CD4-positive, alpha-beta T cell treated with Interleukin-21 for 1 hour (primary cell): ENCODE measurements at regions not wholly inside any gene's neighbourhood (a gene's known extent, or its start where the extent isn't known, plus 50 kb on each side); places are given as distances from the start of the nearest gene placed in this dataset.
"Not testable (repeated sequence)": the region's sequence is repeated elsewhere in the genome, so short reads cannot be mapped to it uniquely, and the experiment has no call there.

ENCODE experiments used
- DNase-seq: peaks from one replicate; pipeline ENCODE4 v3.0.0-alpha.2; 2020

- DNase-seq = no peak
Observed at GRCh38 chr11:91295591-91295990, 929.0 kb upstream of the FAT3 start.

DNA sequence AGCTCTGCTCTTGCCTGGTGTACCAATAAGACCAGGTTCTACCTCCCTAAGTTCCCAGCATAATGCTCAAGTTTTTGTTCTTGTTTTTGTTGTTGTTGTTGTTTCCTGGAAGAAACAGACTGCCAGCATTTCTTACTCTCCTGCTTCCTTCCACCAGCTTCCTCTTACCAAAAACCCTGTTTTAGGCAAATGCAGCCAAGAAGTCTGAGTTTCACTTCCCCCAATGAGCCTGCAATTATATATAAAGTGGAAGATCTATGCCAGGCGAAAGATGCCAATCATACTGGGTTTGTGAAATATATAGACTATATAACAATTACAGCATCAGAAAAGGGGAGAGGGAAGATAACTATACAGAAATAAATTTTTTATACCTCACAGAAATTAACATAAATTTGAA lies 931.5 kb upstream of the FAT3 start:
- DNase-seq = no peak

DNA sequence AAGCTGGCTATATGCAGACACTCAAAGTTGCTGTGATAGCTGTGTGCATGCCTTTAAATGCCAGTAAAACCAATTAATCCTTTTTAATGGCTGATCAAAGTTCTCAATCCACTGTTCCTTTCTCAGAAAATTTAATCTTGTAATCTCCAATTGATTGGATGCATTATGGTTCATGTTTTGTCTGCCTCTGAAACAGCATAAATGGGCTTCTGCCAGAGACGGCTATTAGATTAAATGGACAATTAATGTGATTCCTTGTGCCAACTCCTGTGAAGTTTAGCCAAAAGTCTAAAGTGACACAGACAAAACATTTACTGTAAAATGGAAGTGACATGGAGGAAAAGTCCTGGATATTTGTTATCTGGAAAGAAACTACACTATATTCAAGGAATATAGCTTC lies 952.5 kb upstream of the FAT3 start:
- no peak for DNase-seq

DNA sequence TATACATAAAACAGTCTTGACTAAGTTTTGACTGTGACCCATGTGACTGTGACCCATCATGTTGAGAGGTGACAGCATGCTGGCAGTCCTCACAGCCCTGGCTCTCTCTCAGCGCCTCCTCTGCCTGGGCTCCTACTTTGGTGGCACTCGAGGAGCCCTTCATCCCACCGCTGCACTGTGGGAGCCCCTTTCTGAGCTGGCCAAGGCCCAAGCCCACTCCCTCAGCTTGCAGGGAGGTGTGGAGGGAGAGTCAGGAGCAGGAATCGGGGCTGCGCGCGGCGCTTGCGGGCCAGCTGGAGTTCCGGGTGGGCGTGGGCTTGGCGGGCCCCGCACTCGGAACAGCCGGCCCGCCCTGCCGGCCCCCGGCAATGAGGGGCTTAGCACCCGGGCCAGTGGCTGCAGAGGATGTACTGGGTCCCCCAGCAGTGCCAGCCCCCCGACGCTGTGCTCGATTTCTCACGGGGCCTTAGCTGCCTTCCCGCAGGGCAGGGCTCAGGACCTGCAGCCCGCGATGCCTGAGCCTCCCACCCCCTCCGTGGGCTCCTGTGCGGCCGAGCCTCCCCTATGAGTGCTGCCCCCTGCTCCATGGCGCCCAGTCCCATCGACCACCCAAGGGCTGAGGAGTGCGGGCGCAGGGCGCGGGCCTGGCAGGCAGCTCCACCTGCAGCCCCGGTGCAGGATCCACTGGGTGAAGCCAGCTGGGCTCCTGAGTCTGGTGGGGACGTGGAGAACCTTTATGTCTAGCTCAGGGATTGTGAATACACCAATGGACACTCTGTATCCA lies 955.9 kb upstream of the FAT3 start:
- DNase-seq = not testable (repeated sequence)

GRCh38 chr11:91265946-91266345 lies 958.7 kb upstream of the FAT3 start:
- DNase-seq = no peak

- DNase-seq = no peak
Observed at GRCh38 chr11:91264481-91264880, 960.1 kb upstream of the FAT3 start.

DNA sequence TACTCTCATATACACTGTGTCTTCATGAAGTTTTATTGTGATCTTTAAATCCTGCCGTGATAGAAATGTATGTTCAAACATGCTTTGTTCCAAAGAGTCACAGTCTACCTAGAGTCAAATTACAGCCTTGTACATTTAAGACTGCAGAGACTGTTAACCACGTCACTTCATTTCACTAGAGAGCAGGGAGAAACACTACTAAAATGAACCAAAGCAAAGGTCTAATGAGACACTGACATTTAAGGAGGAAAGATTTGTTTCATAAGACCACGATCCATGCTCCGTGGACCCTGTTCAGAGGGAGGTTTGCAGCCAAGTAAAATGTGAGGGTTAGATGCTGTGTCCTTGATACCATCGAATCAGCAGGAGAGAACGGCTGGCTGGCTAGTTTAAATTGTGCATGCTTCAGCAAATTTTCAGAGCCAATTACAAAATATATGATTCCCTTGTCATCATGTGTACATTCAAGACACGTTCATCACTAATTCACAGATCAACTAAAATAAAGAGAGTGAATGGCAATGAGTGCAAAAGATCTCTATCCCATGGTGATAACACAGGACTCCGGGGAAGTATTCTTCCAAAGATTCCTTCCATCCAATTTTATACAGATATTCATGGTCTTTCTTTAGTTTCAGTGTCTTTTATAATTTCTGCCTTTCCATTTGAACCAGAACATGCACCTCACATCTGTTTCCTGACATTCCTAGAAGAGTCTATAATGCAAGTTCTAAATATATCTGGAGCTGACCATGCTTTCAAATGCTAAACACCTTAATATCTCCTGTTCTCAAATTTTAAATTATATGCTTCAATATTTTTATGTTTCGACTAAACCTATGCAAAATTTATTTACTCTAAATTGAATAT lies 960.9 kb upstream of the FAT3 start:
- DNase-seq = no peak

GRCh38 chr11:91261513-91261912 lies 963.1 kb upstream of the FAT3 start:
- no peak for DNase-seq

- no peak for DNase-seq
Observed at GRCh38 chr11:91258876-91259275, 965.7 kb upstream of the FAT3 start.

DNA sequence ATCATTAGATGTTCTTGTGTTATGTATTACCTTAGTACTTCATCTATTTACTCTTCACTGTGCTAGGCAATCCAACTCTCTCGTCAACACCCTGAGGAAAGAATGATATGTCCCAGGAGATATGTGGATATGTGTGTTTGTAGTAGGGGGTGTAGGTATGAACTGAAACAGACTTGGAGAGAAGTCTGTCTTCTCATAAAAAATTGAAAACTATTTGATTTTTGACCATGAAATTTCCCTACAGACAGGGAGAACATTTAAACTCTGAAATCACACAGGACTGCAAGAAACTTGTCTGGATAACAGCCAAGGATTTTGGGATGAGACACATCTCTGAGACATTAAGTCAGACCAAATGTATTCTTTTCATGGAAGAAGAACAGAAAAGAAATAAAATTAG lies 967.0 kb upstream of the FAT3 start:
- no peak for DNase-seq

- no peak for DNase-seq
Observed at GRCh38 chr11:91248199-91248807, 976.3 kb upstream of the FAT3 start.

DNA sequence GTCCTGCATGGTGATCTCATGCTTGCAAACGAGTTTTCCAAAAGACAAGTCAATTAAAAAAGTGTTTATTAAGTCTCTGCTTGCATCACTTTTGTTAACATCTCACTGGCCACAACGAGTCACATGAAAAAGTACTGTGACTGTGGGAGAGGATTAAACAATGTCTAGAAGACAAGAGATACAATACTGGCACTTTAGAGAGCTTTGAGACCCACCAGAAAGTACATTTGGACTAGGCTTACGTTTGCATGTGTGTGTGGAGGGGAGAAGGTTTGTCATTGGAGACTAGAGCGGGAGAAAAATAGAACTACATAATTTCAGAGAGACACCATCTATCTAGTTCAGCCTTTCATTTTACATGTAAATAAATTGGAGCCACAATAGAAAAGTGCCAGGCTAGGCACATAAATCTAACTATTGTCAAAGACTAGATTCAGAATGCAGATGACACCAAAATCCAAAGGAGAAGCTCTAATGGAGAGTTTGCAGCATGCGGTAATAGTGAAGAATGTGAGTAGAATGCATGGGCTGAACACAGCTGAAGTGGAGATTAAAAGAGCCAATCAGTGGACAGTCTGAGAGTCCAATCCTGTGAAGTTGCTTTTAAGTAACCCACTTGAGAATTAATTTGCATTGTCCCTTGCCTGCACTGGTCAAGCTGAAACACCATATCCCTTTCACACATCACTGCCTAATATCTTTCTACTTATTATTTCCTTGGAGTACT lies 977.4 kb upstream of the FAT3 start:
- DNase-seq = no peak

DNA sequence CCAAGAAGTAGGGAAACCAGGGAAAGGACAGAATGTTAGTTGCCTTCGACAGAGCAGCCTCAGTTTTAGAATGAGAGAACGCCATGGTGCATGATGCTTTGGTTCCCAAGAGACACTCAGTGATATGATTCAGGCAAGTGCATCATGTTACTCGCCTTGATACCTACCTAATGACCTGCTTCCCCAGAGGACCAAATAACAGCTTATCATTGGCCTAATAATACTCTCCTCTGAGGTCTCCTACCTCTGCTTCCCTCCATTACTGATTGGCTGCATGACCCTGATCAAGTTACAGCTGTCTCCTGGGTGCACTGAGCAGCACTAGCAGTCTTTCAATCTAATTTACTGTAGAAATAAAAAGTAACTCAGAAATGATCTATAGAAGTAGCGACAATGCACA lies 979.7 kb upstream of the FAT3 start:
- no peak for DNase-seq

- DNase-seq = no peak
Observed at GRCh38 chr11:91243630-91244029, 981.0 kb upstream of the FAT3 start.

DNA sequence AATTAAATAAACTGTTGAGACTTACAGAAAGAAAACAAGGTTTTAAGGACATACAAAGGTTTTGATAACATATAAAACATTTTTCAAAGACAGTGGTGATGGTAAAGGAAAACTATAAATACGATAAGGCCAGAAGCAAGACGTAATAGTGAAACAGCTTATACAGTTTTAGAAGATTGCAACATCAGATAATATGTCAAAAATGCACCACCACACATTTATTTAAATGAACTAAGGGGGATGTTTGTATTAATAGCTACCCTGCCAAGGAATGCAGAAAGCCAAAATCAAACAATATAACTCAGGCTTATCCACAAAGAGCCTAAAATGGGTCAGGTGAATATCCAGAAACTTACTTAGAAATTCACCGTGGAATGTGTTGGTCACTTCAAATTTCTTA lies 981.6 kb upstream of the FAT3 start:
- DNase-seq = no peak

GRCh38 chr11:91241226-91241625 lies 983.4 kb upstream of the FAT3 start:
- DNase-seq = no peak

GRCh38 chr11:91239359-91239758 lies 985.3 kb upstream of the FAT3 start:
- no peak for DNase-seq

GRCh38 chr11:91231226-91231625 lies 993.4 kb upstream of the FAT3 start:
- no peak for DNase-seq

DNA sequence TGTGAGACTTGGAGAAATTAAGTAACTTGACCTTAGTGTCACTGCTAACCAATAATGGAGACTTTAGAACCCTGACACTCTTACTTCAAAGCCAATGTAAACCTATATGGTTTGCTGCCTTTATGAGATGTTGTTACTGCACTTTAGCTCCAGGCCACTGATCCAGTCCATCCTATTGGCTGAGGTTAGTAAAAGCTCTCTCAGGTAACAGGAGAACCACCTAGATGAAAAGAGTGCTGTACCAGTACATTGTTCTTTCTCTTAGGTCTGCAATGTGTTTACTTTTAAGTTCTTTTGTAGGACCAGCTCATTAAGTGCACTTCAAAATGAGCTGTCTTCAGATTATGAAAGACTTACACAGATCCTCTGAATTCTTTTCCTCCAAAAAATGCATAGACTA lies 994.0 kb upstream of the FAT3 start:
- DNase-seq = no peak

DNA sequence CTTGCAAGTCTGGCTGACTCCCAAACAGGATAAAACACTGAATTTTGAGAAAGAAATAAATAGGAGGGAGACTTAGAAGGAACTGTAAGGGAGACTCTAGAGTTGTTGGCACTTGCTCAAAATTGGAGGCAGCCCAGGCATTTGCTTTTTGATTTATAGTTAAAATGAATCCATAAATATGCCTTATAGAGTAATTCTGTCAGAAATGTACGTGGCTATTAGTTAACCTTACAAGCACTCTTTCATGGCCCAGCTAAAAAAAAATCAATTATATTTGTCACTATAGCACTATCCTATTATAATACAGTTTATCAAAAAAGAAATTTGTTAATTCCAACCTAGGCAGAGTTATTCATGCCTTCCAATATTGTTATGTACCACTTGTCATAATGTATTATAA lies 1000.0 kb upstream of the CHORDC1 start:
- DNase-seq = no peak

- DNase-seq = no peak
Observed at GRCh38 chr11:91220476-91221202, 997.8 kb upstream of the CHORDC1 start.

DNA sequence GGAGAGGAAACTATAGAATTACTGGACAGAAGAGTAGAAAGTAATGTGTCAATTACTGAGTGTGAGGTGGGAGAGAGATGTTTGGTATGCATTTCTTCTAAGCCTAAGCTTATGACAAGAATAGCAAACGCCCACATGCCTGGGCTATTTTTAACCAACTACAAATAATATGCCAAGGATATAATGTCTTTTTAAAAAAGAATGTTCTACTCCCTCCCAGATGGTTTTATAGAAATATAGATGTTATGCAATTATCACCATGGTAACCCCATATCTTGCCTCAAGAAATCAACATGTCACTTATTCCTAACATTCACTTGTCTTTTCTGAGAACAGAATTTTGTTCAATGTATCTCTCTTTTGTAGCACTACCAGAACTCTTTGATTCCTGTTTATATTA lies 996.7 kb upstream of the CHORDC1 start:
- DNase-seq = no peak

- no peak for DNase-seq
Observed at GRCh38 chr11:91209751-91210150, 986.9 kb upstream of the CHORDC1 start.
